Keratinocyte (primary cell): ENCODE measurements at regions not wholly inside any gene's neighbourhood (a gene's known extent, or its start where the extent isn't known, plus 50 kb on each side); places are given as distances from the start of the nearest gene placed in this dataset.

Experiments
- DNase-seq: peaks from one replicate; pipeline ENCODE4 v3.0.0-alpha.2; 2011; ENCODE audit warnings: low read depth, missing footprints, low spot score
- FAIRE-seq: peaks from 2 replicates; lab custom pipeline; 2011; peaks lifted over from hg19 to GRCh38; lab: Jason Lieb, UNC
- H2AFZ ChIP-seq: 2 replicates; pipeline ENCODE4 v1.6.0; 2012; ENCODE audit warnings: low read length, control low read depth, inconsistent platforms; ENCODE audit not compliant: control insufficient read depth
- H3K27ac ChIP-seq: 2 replicates; pipeline ENCODE4 v1.5.1; 2011; ENCODE audit warnings: low read length; ENCODE audit not compliant: control insufficient read depth, insufficient read depth
- H3K27me3 ChIP-seq: 3 replicates; pipeline ENCODE4 v1.6.0; 2011; ENCODE audit warnings: low read length; ENCODE audit not compliant: control insufficient read depth, insufficient read depth; ENCODE audit errors: extremely low read depth
- H3K36me3 ChIP-seq, 2 experiments: 2 replicates in 1 of 2; 3 replicates in 1 of 2; pipeline ENCODE4 v1.5.1; 2011; ENCODE audit warnings: low read length in 2 of 2, mild to moderate bottlenecking in 1 of 2; ENCODE audit not compliant: control insufficient read depth in 2 of 2, insufficient read depth in 2 of 2; ENCODE audit errors: extremely low read depth in 1 of 2
- H3K4me1 ChIP-seq: 3 replicates; pipeline ENCODE4 v1.5.1; 2011; ENCODE audit warnings: low read length; ENCODE audit not compliant: control insufficient read depth, insufficient read depth; ENCODE audit errors: extremely low read depth
- H3K4me2 ChIP-seq: 3 replicates; pipeline ENCODE4 v1.6.0; 2011; ENCODE audit warnings: low read depth, low read length; ENCODE audit not compliant: control insufficient read depth, insufficient read depth; ENCODE audit errors: extremely low read depth
- H3K4me3 ChIP-seq, 3 experiments: fragments of 200-600 bp in 1 of 3; sonication (generic) in 1 of 3; 2 replicates in 2 of 3; 3 replicates in 1 of 3; pipeline ENCODE4 v1.5.1; 2011 to 2016; ENCODE audit warnings: low read length in 3 of 3, mild to moderate bottlenecking in 3 of 3, control low read depth in 2 of 3, inconsistent platforms in 1 of 3, low read depth in 1 of 3, mixed read lengths in 1 of 3, mixed run types in 1 of 3, moderate library complexity in 1 of 3; ENCODE audit not compliant: control insufficient read depth in 2 of 3, insufficient read depth in 2 of 3; ENCODE audit errors: extremely low read depth in 1 of 3
- H3K79me2 ChIP-seq: 2 replicates; pipeline ENCODE4 v1.6.0; 2012; ENCODE audit warnings: low read length; ENCODE audit not compliant: control insufficient read depth, insufficient read depth
- H3K9ac ChIP-seq: 3 replicates; pipeline ENCODE4 v1.6.0; 2011; ENCODE audit warnings: low read length; ENCODE audit not compliant: control insufficient read depth, insufficient read depth; ENCODE audit errors: extremely low read depth
- H3K9me1 ChIP-seq: 3 replicates; pipeline ENCODE4 v1.6.0; 2011; ENCODE audit warnings: low read length; ENCODE audit not compliant: control insufficient read depth, insufficient read depth; ENCODE audit errors: extremely low read depth
- H3K9me3 ChIP-seq: 2 replicates; pipeline ENCODE4 v1.5.1; 2012; ENCODE audit warnings: low read depth, low read length; ENCODE audit not compliant: control insufficient read depth
- H4K20me1 ChIP-seq: 3 replicates; pipeline ENCODE4 v1.6.0; 2011; ENCODE audit warnings: low read length; ENCODE audit not compliant: control insufficient read depth, insufficient read depth; ENCODE audit errors: extremely low read depth
- CTCF ChIP-seq, 3 experiments: IDR thresholded peaks in 1 of 3; conservative IDR thresholded peaks in 1 of 3; optimal IDR thresholded peaks in 1 of 3; 2 replicates in 2 of 3; 3 replicates in 1 of 3; pipeline versions ENCODE3 to v1.5.1; 2011; ENCODE audit warnings: low read length in 3 of 3, mild to moderate bottlenecking in 3 of 3, moderate library complexity in 2 of 3, control low read depth in 1 of 3, inconsistent platforms in 1 of 3; ENCODE audit not compliant: insufficient read depth in 2 of 3; ENCODE audit errors: extremely low read depth in 1 of 3
- EZH2 ChIP-seq: IDR thresholded peaks from one replicate; pipeline ENCODE4 v1.6.1; 2012; ENCODE audit warnings: inconsistent platforms, mild to moderate bottlenecking, low read length, moderate library complexity
- dilution Hi-C: fragments of 300-500 bp; cut with MboI; formaldehyde crosslinking; loops from one replicate; pipeline ENCODE4 v1.7.0; 2020; ENCODE audit warnings: low sequenced_read_pairs; ENCODE audit not compliant: extremely low pct_ligation_motif_present

GRCh38 chr3:6612034-6612616 is 248.8 kb upstream of the GRM7 start:
- dilution Hi-C loops = no loop called here
- Histone ChIP-seq H3K27ac (no peak overlapping the region), H3K9me3 (no peaks in the 10 kb centered on the region), H3K36me3 (no peaks in the 10 kb centered on the region), H4K20me1 (no peaks in the 10 kb centered on the region), H3K9me1 (no peaks in the 10 kb centered on the region), H2AFZ (no peak overlapping the region), H3K4me3 (no peak overlapping the region), H3K4me2 (no peak overlapping the region), H3K79me2 (no peaks in the 10 kb centered on the region), H3K4me1 (no peaks in the 10 kb centered on the region), H3K9ac (no peak overlapping the region), H3K27me3 (no peaks in the 10 kb centered on the region)
- TF ChIP-seq EZH2 = no peak
- TF ChIP-seq CTCF (optimal IDR thresholded peaks at IDR 0.05 in 1 of 3, IDR thresholded peaks at IDR 0.05 in 1 of 3, conservative IDR thresholded peaks at IDR 0.05 in 1 of 3; ENCODE audit: extremely low read depth in 1 of 3, insufficient read depth in 2 of 3, low read length in 3 of 3) = no peak
- DNase-seq (no peak), FAIRE-seq (no peak)

- DNase-seq = no peak
- no peaks in the 10 kb centered on the region for H3K79me2 ChIP-seq
- H3K4me2 ChIP-seq = no peak overlapping the region
- H3K9ac ChIP-seq = no peak overlapping the region
- H3K9me1 ChIP-seq = no peaks in the 10 kb centered on the region
- H3K9me3 ChIP-seq = no peaks in the 10 kb centered on the region
- H3K4me3 ChIP-seq = no peak overlapping the region
- no peaks in the 10 kb centered on the region for H3K36me3 ChIP-seq
- dilution Hi-C loops = no loop called here
- FAIRE-seq = no peak
- no peaks in the 10 kb centered on the region for H3K4me1 ChIP-seq
- no peak overlapping the region for H3K27ac ChIP-seq
- H2AFZ ChIP-seq = no peak overlapping the region
- H3K27me3 ChIP-seq = no peaks in the 10 kb centered on the region
- TF ChIP-seq EZH2 (no peak), CTCF (optimal IDR thresholded peaks at IDR 0.05 in 1 of 3, IDR thresholded peaks at IDR 0.05 in 1 of 3, conservative IDR thresholded peaks at IDR 0.05 in 1 of 3; ENCODE audit: extremely low read depth in 1 of 3, insufficient read depth in 2 of 3, low read length in 3 of 3) (no peak)
- no peaks in the 10 kb centered on the region for H4K20me1 ChIP-seq
Observed at GRCh38 chr3:6622260-6622659, 238.7 kb upstream of the GRM7 start.
